Breast epithelium (tissue), 3 donors: ENCODE measurements at regions not wholly inside any gene's neighbourhood (a gene's known extent, or its start where the extent isn't known, plus 50 kb on each side); places are given as distances from the start of the nearest gene placed in this dataset.

ENCODE experiments used
- CTCF ChIP-seq, 3 donors: fragments of 450-650 bp; IDR thresholded peaks; one replicate each; pipeline ENCODE4 v1.5.1; 2016 to 2017; ENCODE audit warnings: antibody characterized with exemption in 3 of 3, mild to moderate bottlenecking in 3 of 3, moderate library complexity in 3 of 3
- POLR2A ChIP-seq: fragments of 450-650 bp; IDR thresholded peaks from one replicate; pipeline ENCODE4 v1.6.1; 2016; ENCODE audit warnings: antibody characterized with exemption, mild to moderate bottlenecking, moderate library complexity

- no peak for TF ChIP-seq CTCF (IDR thresholded peaks at IDR 0.05)
- no peak for TF ChIP-seq POLR2A
Measured at GRCh38 chr11:82043316-82043715, 690.3 kb downstream of the FAM181B start.
